RPMI8226 (cell line): ENCODE measurements at regions not wholly inside any gene's neighbourhood (a gene's known extent, or its start where the extent isn't known, plus 50 kb on each side); places are given as distances from the start of the nearest gene placed in this dataset.

Experiments
- DNase-seq: peaks from one replicate; pipeline ENCODE4 v3.0.0-alpha.2; 2015

DNA sequence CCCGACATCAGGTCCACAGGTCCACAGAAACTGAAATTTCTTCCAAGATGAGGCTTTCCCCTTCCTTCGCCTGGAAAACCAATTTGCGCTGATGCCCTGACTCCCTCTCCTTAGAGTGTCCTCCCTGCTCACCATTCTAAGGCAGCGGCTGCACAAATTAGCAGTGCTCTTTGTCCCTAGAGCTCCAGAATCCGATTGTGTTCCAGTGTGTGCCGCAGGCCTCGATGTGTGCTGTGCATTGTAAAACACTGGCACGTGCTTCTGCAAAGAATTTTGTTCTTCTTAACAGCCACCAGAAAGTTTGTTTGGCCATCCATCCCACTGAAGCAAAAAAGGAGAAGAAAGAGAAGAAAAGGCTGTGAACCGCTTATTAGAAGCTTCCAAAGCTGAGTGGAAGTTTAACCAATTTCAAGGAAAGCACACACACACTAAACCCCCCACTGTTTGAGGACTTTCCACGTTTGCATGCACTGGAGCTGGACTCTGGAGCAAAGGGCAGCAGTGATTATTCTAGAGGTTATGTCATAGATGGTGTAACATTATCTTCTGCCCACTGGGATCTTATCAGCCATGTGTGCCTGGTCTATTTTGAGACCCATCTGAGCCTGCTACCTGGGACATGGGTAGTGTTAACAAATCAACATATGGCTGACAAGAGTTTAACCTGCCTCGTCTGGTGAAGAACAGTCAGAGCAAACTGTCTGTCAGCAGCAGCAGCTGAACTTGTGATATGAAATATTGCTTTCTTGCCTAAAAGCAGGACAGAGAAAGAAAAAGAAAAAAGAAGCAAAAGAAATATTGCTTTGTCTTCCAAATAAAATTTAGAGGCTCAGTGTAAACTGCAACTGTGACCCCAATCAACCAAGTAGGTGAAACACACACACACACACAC lies 64.9 kb upstream of the RREB1 start:
- DNase-seq, result no peak

DNA sequence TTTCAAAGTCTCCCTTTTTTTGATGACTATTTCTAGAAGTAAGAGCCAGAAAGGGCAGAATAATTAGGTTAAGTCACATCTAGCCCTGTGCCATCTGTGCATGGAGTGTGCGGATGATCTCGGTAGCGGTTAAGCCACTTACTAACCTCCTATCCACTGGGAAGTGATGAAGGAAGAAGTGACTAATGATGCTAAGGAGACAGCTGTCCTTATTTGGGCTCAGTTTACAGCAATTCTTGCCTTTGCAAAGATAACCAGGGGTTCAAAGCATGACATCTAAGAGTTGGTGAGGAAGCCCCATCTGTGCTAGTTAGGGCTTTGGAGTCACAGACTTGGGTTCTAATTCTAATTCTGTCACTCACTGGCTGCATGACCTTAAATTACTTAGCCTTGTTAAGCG lies 62.4 kb upstream of the RREB1 start:
- DNase-seq, result no peak

DNA sequence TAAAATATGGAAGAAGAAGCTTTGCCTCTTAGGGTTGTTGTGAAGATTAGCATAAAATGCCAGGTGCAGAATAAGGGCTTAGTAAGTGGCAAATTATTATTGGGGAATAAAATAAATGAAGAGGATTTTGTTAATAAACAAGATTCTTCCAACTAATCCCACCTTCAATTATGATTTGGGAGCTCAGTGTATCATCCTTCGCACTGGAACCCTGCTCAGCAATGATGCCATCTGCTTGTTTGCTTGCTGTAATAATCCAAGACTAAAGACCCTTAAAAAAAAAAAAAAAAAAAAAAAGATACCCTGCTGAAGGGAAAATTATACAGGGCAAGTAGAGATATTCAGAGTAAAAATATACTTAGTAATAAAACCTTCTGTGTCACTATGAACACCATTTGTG lies 62.0 kb upstream of the RREB1 start:
- DNase-seq, result no peak

DNA sequence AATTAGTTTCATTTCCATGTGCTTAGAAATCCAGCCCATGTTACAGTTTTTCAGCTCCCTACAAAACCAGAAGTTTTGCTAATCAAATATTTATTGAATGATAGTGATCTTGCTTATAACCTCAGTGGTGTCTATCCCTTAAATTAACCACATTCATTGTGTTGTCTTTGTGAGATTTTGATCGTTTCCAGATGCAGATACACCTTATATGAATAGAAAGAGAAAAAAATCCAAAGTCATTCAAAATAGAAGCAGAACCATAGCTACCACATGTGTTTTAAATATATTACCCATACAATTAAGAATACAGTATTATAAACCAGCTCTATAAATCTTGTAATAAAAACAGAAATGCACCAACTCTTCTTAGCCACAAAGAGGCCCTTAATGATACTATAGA lies 60.6 kb upstream of the RREB1 start:
- DNase-seq, result no peak

DNA sequence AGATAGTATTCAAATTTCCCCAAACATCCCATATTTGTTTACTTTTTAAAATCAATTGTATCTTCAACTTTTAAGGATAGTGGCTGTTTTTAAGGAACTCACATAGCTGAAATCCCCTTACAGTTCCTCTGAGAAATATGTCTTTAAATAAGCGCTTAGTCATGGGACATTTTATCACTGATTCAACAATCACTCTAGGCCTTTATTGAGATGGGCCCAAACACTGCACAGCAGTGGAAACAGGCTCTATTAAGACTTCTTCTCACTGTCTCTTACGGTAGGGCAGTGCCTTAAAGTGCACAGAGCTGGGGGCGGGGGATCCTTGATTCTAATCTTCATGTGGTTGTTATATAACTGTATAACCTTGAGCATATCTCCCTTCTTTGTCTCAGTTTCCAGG lies 59.8 kb upstream of the RREB1 start:
- DNase-seq, result no peak

DNA sequence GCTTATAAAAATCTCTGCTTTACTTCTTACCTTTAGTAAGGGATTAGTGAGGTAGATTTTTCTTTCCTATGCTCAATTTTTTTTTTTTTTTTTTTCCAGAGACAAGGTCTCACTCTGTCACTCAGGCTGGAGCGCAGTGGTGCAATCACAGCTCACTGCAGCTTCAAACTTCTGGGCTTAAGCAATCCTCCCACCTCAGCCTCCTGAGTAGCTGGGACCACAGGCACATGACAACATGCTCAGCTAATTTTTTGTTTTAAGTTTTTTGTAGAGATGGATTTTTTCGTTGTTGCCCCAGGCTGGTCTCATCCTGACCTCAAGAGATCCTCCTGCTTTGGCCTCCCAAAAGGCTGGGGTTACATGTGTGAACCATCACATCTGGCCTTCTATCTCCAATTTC lies 58.9 kb upstream of the RREB1 start:
- no peak for DNase-seq

DNA sequence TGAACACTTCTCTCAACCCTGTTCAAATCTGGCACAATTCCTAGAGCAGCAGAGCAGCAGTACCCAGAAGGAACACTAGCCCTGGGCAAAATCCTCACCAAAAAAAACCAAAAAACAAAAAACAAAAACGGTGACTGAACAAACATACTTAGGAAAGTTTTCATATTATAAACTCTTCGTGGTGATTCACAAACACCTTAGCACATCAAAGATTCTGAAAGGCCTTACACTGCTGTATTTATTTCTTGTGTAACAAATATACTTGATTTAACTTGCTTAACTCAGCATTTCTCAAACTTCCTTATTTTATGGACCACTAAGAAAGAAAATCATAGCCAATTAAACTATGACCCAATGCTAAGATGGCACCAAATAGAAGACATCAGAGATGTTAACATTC lies 57.8 kb upstream of the RREB1 start:
- peak; percentile 47 for DNase-seq

DNA sequence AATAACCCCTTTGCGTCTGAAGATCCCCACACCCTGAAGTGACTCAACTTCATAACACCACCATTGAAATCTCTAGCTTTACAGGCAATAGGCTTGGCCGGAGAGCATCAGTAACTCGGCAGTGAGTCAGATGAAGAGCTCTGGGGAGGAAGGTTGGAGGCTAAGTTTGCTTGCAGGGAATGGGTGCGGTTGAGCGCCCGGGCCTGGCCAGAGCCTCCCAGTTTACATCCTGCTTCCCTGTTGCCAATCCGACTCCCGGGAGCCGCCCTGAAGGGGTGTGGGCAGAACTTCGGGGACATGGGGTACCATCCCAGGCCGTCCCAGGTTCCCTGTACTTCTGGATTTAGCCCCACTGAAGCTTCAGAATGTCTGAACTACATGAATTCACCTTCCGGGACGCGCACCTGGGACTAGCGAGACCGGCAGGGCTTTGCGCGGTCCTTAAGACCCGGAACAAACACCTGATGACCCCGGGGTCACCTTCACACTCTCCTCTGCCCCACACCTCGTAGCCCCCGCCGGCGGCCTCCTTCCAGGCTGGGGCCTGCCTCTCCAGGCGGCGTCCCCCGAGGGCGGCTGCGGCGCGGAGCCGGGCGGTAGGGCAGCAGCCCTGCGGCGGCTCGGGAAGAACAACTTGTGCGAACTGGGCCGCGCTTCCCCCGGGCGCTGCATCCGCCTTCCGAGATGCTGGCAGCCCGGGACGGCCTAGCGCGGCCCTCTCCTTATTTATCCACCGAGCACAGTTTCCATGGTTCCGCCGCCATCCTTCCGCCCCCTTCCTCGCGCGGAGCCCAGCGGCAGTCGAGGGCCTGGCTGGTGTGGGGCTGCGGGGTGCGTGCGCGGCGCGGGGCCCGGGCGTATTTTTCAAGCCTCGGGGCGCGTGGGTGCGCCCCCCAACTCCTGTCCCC lies 56.6 kb upstream of the RREB1 start:
- peak; percentile 50 for DNase-seq

DNA sequence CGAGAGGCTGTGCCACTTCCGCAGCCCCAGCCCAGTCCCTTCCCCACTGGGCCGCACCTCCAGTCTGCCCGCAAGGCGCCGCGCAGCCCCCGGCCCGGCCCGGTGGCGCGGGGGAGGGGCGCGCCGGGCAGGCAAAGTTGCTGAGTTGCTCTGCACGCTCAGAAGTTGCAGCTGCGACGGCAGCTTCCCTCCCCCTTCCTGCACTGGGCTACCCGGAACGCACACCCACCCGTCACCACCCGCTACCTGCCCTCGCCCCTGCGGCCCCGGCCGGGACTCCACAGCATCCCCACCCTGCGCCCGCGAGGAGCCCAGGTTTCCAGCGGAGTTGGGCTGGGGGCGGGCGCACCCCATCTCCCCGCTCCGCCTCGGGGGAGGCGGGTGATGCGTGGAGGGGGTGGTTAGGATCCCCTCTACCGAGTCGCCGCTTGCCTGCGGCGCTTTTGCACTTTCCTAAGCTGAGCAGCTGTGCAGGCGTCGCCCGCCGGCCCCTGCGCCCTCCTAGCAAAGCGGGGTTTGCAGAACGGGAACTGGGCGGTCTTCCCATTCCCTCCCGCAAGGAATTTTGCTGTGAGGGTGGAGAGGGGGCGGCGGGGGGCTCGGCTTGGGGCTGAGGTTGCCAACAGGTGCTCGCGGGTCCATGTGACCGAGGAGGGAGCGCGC lies 55.9 kb upstream of the RREB1 start:
- peak; percentile 90 for DNase-seq

DNA sequence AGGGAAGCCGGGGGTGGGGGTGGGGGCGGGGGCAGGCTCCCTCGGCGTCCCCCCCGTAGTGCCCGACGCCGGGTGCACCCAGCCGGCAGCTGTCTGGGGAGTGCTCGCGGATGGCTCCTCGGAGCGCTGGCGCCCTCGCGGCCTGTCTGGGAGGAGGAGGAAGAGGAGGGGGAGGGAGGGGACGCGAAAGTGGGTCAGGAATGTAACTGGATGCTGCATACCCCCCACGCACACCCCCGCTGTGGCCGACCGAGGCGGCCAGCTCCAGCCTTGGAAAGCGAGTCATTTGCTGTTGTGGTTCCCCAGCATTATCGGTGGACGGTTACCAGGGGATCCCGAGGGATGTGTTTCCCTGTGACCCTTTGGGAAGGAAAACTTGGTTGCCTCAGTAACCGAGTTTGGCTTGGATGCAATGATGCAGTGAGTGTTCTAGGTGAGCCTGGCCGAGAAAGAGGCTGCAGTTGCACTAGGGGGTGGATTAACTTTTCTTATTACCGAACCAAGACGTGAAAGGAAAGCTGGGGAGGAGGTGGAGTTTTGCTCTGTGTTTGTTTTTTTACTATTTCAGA lies 55.2 kb upstream of the RREB1 start:
- peak; percentile 55 for DNase-seq

DNA sequence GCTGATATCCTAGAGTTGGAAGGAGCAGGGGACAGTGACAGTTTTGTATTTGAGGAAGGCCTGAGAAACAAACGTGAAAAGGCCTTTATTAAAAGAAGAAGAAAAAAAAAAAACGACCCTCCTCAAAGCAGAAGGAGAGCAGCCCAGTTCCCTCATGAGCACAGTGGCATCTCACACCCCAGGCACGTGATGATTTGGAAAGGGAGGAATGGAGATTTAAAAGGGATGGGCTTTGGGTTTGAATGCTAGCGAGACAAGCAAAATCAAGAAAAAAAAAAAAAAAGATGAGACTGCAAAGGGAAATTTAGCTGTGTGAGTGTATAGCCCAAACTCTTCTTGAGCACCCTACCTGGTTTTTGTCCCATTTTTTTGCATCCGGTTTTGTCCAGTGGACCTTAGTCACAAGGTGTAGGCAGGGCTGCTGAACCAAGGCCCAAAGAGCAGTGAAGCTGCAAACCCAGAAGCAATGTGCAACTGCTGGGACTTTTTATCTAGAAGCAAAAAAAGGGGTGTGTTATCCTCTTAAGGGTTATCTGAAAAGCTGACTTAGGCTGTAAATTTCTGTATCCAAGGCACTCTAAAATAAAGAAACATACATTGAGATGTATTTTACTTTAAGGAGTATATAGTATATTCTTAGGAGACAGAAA lies 54.5 kb upstream of the RREB1 start:
- DNase-seq, result no peak
